Peyer's patch (tissue), 4 donors: ENCODE measurements at regions not wholly inside any gene's neighbourhood (a gene's known extent, or its start where the extent isn't known, plus 50 kb on each side); places are given as distances from the start of the nearest gene placed in this dataset.

Experiments
- DNase-seq, 3 donors: peaks; one replicate each; pipeline ENCODE4 v3.0.0-alpha.2; 2017 to 2019
- H3K27ac ChIP-seq, 4 donors: fragments of 200-600 bp; sonication (generic); one replicate each; pipeline ENCODE4 v1.5.1; 2016 to 2019
- H3K27me3 ChIP-seq, 2 donors: fragments of 200-600 bp; sonication (generic); one replicate each; pipeline ENCODE4 v1.5.1; 2019
- H3K36me3 ChIP-seq, 3 donors: fragments of 200-600 bp; sonication (generic); one replicate each; pipeline ENCODE4 v1.5.1; 2016 to 2019
- H3K4me1 ChIP-seq, 4 donors: fragments of 200-600 bp; sonication (generic); one replicate each; pipeline ENCODE4 v1.5.1; 2016 to 2019
- H3K4me3 ChIP-seq, 4 donors: fragments of 200-600 bp; sonication (generic); 1 replicate in 3 of 4; 2 replicates in 1 of 4; pipeline ENCODE4 v1.5.1; 2016 to 2019; ENCODE audit warnings: mild to moderate bottlenecking in 1 of 4
- H3K9me3 ChIP-seq, 4 donors: fragments of 200-600 bp; sonication (generic); one replicate each; pipeline ENCODE4 v1.5.1; 2016 to 2019; ENCODE audit warnings: mild to moderate bottlenecking in 1 of 4
- CTCF ChIP-seq, 6 experiments: fragments of 450-650 bp in 4 of 6; fragments of 200-600 bp in 2 of 6; sonication (generic) in 1 of 6; IDR thresholded peaks; one replicate each; pipeline ENCODE4 v1.5.1; 2017 to 2019; ENCODE audit warnings: antibody characterized with exemption in 6 of 6, mild to moderate bottlenecking in 3 of 6, moderate library complexity in 1 of 6
- POLR2A ChIP-seq, 2 donors: fragments of 450-650 bp; IDR thresholded peaks; one replicate each; pipeline ENCODE4 v1.5.1; 2017; ENCODE audit warnings: antibody characterized with exemption in 2 of 2, mild to moderate bottlenecking in 2 of 2, moderate library complexity in 2 of 2

- H3K27ac ChIP-seq = peak overlapping the region in 2 of 4 donors; percentile 36 to 53
- TF ChIP-seq CTCF (IDR thresholded peaks at IDR 0.05) (no peak), POLR2A (IDR thresholded peaks at IDR 0.05) (no peak)
- H3K4me1 ChIP-seq = no peaks in the 10 kb centered on the region
- no peaks in the 10 kb centered on the region for H3K9me3 ChIP-seq
- H3K4me3 ChIP-seq = no peak overlapping the region
- H3K27me3 ChIP-seq = no peaks in the 10 kb centered on the region
- H3K36me3 ChIP-seq = no peaks in the 10 kb centered on the region
- no peak for DNase-seq
These were observed 210.0 kb upstream of the TOX3 start for GRCh38 chr16:52756812-52757517.

- TF ChIP-seq CTCF (IDR thresholded peaks at IDR 0.05) (no peak), POLR2A (IDR thresholded peaks at IDR 0.05) (no peak)
- H3K27me3 ChIP-seq = no peaks in the 10 kb centered on the region
- no peaks in the 10 kb centered on the region for H3K4me1 ChIP-seq
These were observed 208.5 kb upstream of the TOX3 start for GRCh38 chr16:52755396-52755795.

GRCh38 chr16:52751035-52751434 is 204.1 kb upstream of the TOX3 start:
- no peaks in the 10 kb centered on the region for H3K36me3 ChIP-seq
- no peak for DNase-seq
- H3K27ac ChIP-seq = no peak overlapping the region
- H3K9me3 ChIP-seq = no peaks in the 10 kb centered on the region
- H3K4me3 ChIP-seq = no peak overlapping the region
- no peaks in the 10 kb centered on the region for H3K27me3 ChIP-seq
- TF ChIP-seq POLR2A (IDR thresholded peaks at IDR 0.05) (no peak), CTCF (IDR thresholded peaks at IDR 0.05) (no peak)
- H3K4me1 ChIP-seq = no peaks in the 10 kb centered on the region

More at GRCh38 chr16:52755396-52755795, 208.5 kb upstream of the TOX3 start:
- no peaks in the 10 kb centered on the region for H3K36me3 ChIP-seq
- H3K9me3 ChIP-seq = no peaks in the 10 kb centered on the region
- H3K27ac ChIP-seq = no peak overlapping the region
- no peak for DNase-seq
- no peak overlapping the region for H3K4me3 ChIP-seq

GRCh38 chr16:52748741-52749140 is 201.8 kb upstream of the TOX3 start:
- H3K36me3 ChIP-seq = no peaks in the 10 kb centered on the region
- DNase-seq = no peak
- no peak overlapping the region for H3K4me3 ChIP-seq
- H3K27me3 ChIP-seq = no peaks in the 10 kb centered on the region
- no peaks in the 10 kb centered on the region for H3K4me1 ChIP-seq
- no peak overlapping the region for H3K27ac ChIP-seq
- no peaks in the 10 kb centered on the region for H3K9me3 ChIP-seq
- TF ChIP-seq POLR2A (IDR thresholded peaks at IDR 0.05) = no peak
- TF ChIP-seq CTCF (IDR thresholded peaks at IDR 0.05) = no peak

GRCh38 chr16:52747088-52747595 is 200.2 kb upstream of the TOX3 start:
- Histone ChIP-seq H3K4me1 (no peaks in the 10 kb centered on the region), H3K36me3 (no peaks in the 10 kb centered on the region), H3K27me3 (no peaks in the 10 kb centered on the region), H3K9me3 (no peaks in the 10 kb centered on the region), H3K4me3 (no peak overlapping the region), H3K27ac (no peak overlapping the region)
- no peak for TF ChIP-seq CTCF (IDR thresholded peaks at IDR 0.05)
- TF ChIP-seq POLR2A (IDR thresholded peaks at IDR 0.05) = no peak
- no peak for DNase-seq
